ENCODE measurements at regions not wholly inside any gene's neighbourhood (a gene's known extent, or its start where the extent isn't known, plus 50 kb on each side); places are given as distances from the start of the nearest gene placed in this dataset.

GRCh38 chr2:176508374-176508773, 239.1 kb downstream of the MTX2 start:
- DNase-seq: no peak

GRCh38 chr2:176508984-176509740, 239.9 kb downstream of the MTX2 start:
- DNase-seq: no peak

- no peak for DNase-seq
These were observed 245.0 kb downstream of the MTX2 start for GRCh38 chr2:176514276-176514675.

- no peak for DNase-seq
These were observed 245.7 kb downstream of the MTX2 start for GRCh38 chr2:176514805-176515500.

- DNase-seq: no peak
These were observed 246.9 kb downstream of the MTX2 start for GRCh38 chr2:176516051-176516602.

GRCh38 chr2:176518823-176519222, 249.6 kb downstream of the MTX2 start:
- DNase-seq: no peak

GRCh38 chr2:176521878-176522670, 252.8 kb downstream of the MTX2 start:
- DNase-seq: no peak

GRCh38 chr2:176525086-176525485, 255.8 kb downstream of the MTX2 start:
- DNase-seq: no peak

GRCh38 chr2:176526995-176527901, 258.0 kb downstream of the MTX2 start:
- no peak for DNase-seq

GRCh38 chr2:176531608-176532007, 262.4 kb downstream of the MTX2 start:
- DNase-seq: no peak

GRCh38 chr2:176533505-176534193, 264.4 kb downstream of the MTX2 start:
- no peak for DNase-seq

- DNase-seq: no peak
These were observed 265.7 kb downstream of the MTX2 start for GRCh38 chr2:176534798-176535466.

GRCh38 chr2:176535467-176536113, 266.3 kb downstream of the MTX2 start:
- DNase-seq: no peak

GRCh38 chr2:176536439-176537133, 267.3 kb downstream of the MTX2 start:
- DNase-seq: no peak

GRCh38 chr2:176537932-176538331, 268.7 kb downstream of the MTX2 start:
- no peak for DNase-seq

- no peak for DNase-seq
These were observed 271.8 kb downstream of the MTX2 start for GRCh38 chr2:176540995-176541394.

- no peak for DNase-seq
These were observed 273.2 kb downstream of the MTX2 start for GRCh38 chr2:176542476-176542875.

GRCh38 chr2:176544557-176544956, 275.3 kb downstream of the MTX2 start:
- DNase-seq: no peak

- DNase-seq: no peak
These were observed 276.0 kb downstream of the MTX2 start for GRCh38 chr2:176544991-176545956.
